ENCODE measurements at regions not wholly inside any gene's neighbourhood (a gene's known extent, or its start where the extent isn't known, plus 50 kb on each side); places are given as distances from the start of the nearest gene placed in this dataset.

DNA sequence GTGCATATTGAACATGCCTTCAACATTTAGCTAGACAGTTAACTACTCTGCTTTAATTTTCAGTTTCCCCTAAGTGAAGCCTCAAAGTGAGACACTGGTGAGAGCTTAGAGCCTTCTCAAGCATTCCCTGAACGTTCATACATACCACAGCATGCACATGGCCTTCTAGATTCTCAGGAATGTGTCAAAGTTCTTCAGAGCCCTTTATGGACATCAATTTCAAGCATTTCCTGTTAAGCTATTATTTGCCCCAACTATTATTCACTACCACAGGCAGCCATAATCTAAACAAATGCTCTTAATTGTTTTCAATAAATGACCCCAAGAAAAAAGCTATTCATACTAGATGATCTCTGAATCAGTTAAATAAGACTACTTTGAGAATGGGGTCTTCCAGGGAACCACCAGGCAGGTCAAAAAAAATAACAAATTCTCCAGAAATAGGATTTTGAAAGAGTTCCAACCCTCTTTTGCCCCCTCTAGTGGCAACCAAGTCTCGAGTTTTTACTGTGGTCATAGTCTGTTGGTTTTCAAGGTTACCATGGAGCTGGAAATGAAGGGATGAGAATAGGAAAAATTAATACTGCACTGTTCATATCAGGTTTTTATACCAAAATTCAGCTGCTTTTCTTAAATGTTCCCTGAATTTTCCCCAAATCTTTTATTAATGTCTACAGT lies 235.4 kb downstream of the RAB28 start:
- H3K27me3 ChIP-seq: no peaks in the 10 kb centered on the region
- TF ChIP-seq POLR2A (IDR thresholded peaks at IDR 0.05): no peak
- TF ChIP-seq, protein P1, sequence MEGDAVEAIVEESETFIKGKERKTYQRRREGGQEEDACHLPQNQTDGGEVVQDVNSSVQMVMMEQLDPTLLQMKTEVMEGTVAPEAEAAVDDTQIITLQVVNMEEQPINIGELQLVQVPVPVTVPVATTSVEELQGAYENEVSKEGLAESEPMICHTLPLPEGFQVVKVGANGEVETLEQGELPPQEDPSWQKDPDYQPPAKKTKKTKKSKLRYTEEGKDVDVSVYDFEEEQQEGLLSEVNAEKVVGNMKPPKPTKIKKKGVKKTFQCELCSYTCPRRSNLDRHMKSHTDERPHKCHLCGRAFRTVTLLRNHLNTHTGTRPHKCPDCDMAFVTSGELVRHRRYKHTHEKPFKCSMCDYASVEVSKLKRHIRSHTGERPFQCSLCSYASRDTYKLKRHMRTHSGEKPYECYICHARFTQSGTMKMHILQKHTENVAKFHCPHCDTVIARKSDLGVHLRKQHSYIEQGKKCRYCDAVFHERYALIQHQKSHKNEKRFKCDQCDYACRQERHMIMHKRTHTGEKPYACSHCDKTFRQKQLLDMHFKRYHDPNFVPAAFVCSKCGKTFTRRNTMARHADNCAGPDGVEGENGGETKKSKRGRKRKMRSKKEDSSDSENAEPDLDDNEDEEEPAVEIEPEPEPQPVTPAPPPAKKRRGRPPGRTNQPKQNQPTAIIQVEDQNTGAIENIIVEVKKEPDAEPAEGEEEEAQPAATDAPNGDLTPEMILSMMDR (IDR thresholded peaks at IDR 0.05 in 4 of 5, conservative IDR thresholded peaks at IDR 0.05 in 1 of 5): no peak
- H3K9me3 ChIP-seq: no peaks in the 10 kb centered on the region
- no peak overlapping the region for H3K27ac ChIP-seq
- no peak for DNase-seq
- H3K36me3 ChIP-seq: no peaks in the 10 kb centered on the region
- no peak overlapping the region for H3K4me3 ChIP-seq
- ATAC-seq: no peak
- no peaks in the 10 kb centered on the region for H3K4me1 ChIP-seq
- intact Hi-C loops (cut with DNase I; ENCODE audit: low total_unique reads) (no loop called here), in situ Hi-C loops (cut with MboI; ENCODE audit: low sequenced_read_pairs in 4 of 4) (no loop called here)

DNA sequence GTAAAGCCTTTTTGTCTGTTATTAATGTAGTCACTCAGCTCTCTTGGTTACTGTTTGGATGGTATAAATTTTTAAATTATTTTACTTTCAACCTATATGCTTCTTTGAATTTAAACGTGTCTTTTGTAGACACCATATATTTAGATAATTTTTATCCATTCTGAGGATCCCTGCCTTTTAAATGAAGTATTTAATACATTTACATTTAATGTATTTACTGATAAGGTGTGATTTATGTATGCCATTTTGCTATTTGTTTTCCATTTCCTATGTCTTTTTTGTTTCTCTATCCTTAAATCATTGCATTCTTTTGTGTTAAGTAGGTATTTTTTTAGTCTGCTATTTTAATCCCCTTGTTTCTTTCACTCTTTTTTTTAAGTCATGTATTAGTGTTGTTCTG lies 238.0 kb downstream of the RAB28 start:
- Histone ChIP-seq H3K4me1 (no peaks in the 10 kb centered on the region), H3K9me3 (no peaks in the 10 kb centered on the region), H3K27me3 (no peaks in the 10 kb centered on the region), H3K36me3 (no peaks in the 10 kb centered on the region), H3K4me3 (no peak overlapping the region), H3K27ac (no peak overlapping the region)
- DNase-seq: no peak
- no peak for ATAC-seq
- intact Hi-C loops (cut with DNase I; ENCODE audit: low total_unique reads): no loop called here
- no peak for TF ChIP-seq POLR2A (IDR thresholded peaks at IDR 0.05)
- TF ChIP-seq, protein P1 (IDR thresholded peaks at IDR 0.05 in 4 of 5, conservative IDR thresholded peaks at IDR 0.05 in 1 of 5): no peak
- in situ Hi-C loops (cut with MboI; ENCODE audit: low sequenced_read_pairs in 4 of 4): no loop called here

DNA sequence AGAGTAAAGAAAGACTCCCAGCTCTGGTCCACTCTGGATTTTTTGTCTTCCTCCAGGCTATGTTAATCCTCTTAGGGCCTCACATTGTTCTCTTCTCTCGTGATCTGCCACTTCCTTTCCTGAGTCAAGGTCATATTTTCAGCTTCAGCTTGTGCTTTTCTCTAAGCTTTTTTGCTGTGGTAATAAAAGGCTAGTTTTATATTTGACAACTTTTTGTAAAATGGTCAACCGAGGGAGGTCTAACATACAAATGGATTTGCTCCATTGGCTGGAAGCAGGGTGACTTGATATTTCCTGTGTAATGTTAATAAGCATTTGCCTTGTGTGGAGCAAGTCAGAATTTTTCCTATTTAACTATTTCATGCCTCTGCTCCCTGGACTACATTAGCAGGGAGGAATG lies 239.7 kb downstream of the RAB28 start:
- in situ Hi-C loops (cut with MboI; ENCODE audit: low sequenced_read_pairs in 4 of 4): no loop called here
- Histone ChIP-seq H3K4me3 (no peak overlapping the region), H3K9me3 (no peaks in the 10 kb centered on the region), H3K27me3 (no peaks in the 10 kb centered on the region), H3K36me3 (no peaks in the 10 kb centered on the region), H3K27ac (no peak overlapping the region), H3K4me1 (no peaks in the 10 kb centered on the region)
- ATAC-seq (no peak), DNase-seq (no peak)
- TF ChIP-seq, protein P1 (IDR thresholded peaks at IDR 0.05 in 4 of 5, conservative IDR thresholded peaks at IDR 0.05 in 1 of 5): no peak
- TF ChIP-seq POLR2A (IDR thresholded peaks at IDR 0.05): no peak
- intact Hi-C loops (cut with DNase I; ENCODE audit: low total_unique reads): no loop called here

DNA sequence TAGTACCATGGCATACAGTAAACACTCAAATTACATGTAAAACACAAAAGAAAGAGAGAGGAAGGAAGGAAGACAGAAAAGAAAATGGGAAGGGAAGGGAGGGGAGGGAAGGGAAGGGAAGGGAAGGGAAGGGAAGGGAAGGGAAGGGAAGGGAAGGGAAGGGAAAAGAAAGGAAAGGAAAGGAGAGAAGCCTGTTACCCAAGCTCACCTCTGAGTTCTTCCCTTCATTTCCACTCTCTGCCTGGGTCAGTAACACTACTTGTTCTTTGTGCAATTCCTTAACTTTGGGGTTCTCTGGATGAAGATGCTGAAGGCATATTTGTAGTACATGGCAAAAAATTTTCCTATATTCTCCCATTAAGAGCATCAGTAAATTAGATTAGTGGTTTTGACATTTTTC lies 241.0 kb downstream of the RAB28 start:
- Histone ChIP-seq H3K9me3 (no peaks in the 10 kb centered on the region), H3K27ac (no peak overlapping the region), H3K4me3 (no peak overlapping the region), H3K36me3 (no peaks in the 10 kb centered on the region), H3K27me3 (no peaks in the 10 kb centered on the region), H3K4me1 (no peaks in the 10 kb centered on the region)
- no peak for TF ChIP-seq POLR2A (IDR thresholded peaks at IDR 0.05)
- TF ChIP-seq, protein P1 (IDR thresholded peaks at IDR 0.05 in 4 of 5, conservative IDR thresholded peaks at IDR 0.05 in 1 of 5): no peak
- DNase-seq: no peak
- in situ Hi-C loops (cut with MboI; ENCODE audit: low sequenced_read_pairs in 4 of 4) (no loop called here), intact Hi-C loops (cut with DNase I; ENCODE audit: low total_unique reads) (no loop called here)
- ATAC-seq: no peak

DNA sequence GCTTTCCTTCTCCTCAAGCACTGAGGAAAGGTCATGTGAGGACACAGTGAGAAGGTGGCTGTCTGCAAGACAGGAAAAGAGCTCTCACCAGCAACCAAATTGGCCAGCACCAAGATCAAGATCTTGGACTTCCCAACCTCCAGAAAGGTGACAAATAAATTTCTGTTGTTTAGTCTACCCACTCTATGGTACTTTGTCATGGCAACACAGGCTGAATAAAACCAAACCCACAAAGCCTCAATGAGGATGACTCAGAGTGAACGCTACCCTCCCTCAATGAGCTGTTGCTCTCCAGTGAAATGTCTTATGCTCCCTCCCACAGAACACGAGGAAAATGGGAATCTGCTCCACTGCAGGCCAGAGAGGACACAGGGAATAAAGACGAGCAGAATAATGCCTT lies 244.1 kb downstream of the RAB28 start:
- Histone ChIP-seq H3K9me3 (no peaks in the 10 kb centered on the region), H3K36me3 (no peaks in the 10 kb centered on the region), H3K27ac (no peak overlapping the region), H3K27me3 (no peaks in the 10 kb centered on the region), H3K4me3 (no peak overlapping the region), H3K4me1 (no peaks in the 10 kb centered on the region)
- ATAC-seq: no peak
- intact Hi-C loops (cut with DNase I; ENCODE audit: low total_unique reads): no loop called here
- TF ChIP-seq, protein P1 (IDR thresholded peaks at IDR 0.05 in 4 of 5, conservative IDR thresholded peaks at IDR 0.05 in 1 of 5): no peak
- TF ChIP-seq POLR2A (IDR thresholded peaks at IDR 0.05): no peak
- in situ Hi-C loops (cut with MboI; ENCODE audit: low sequenced_read_pairs in 4 of 4): no loop called here
- DNase-seq: no peak
